Neuronal stem cell (in vitro differentiated cells): ENCODE measurements at regions not wholly inside any gene's neighbourhood (a gene's known extent, or its start where the extent isn't known, plus 50 kb on each side); places are given as distances from the start of the nearest gene placed in this dataset.

Experiments
- DNase-seq: peaks from one replicate; pipeline ENCODE4 v3.0.0-alpha.2; 2013; ENCODE audit warnings: low spot score
- H2AFZ ChIP-seq: one replicate; pipeline ENCODE4 v1.6.1; 2013; ENCODE audit warnings: mild to moderate bottlenecking, low read length, inconsistent platforms
- H2AK5ac ChIP-seq: 2 replicates; pipeline ENCODE4 v1.6.1; 2013; ENCODE audit warnings: low read depth, mild to moderate bottlenecking, inconsistent platforms, low read length, moderate library complexity, mixed read lengths
- H2BK120ac ChIP-seq: 2 replicates; pipeline ENCODE4 v1.6.1; 2013; ENCODE audit warnings: low read depth, mild to moderate bottlenecking, inconsistent platforms, low read length, moderate library complexity, mixed read lengths
- H2BK12ac ChIP-seq: one replicate; pipeline ENCODE4 v1.6.1; 2013; ENCODE audit warnings: low read length, inconsistent platforms
- H2BK15ac ChIP-seq: 2 replicates; pipeline ENCODE4 v1.6.1; 2013; ENCODE audit warnings: mild to moderate bottlenecking, low read length, inconsistent platforms, mixed read lengths
- H2BK5ac ChIP-seq: one replicate; pipeline ENCODE4 v1.6.1; 2013; ENCODE audit warnings: inconsistent platforms, mild to moderate bottlenecking, low read length, moderate library complexity
- H3K14ac ChIP-seq: one replicate; pipeline ENCODE4 v1.6.1; 2013; ENCODE audit warnings: low read length, inconsistent platforms
- H3K18ac ChIP-seq: 2 replicates; pipeline ENCODE4 v1.6.1; 2013; ENCODE audit warnings: low read length, inconsistent platforms
- H3K23ac ChIP-seq: 2 replicates; pipeline ENCODE4 v1.6.1; 2013; ENCODE audit warnings: low read depth, mild to moderate bottlenecking, mixed read lengths, low read length, inconsistent platforms; ENCODE audit not compliant: poor library complexity
- H3K27ac ChIP-seq: replicated peaks from 3 replicates; pipeline ENCODE4 v1.5.1; 2013; ENCODE audit warnings: low read length, inconsistent platforms
- H3K27me3 ChIP-seq, 3 experiments: 2 replicates each; pipeline ENCODE4 v1.6.1; 2013; ENCODE audit warnings: low read length in 3 of 3, mild to moderate bottlenecking in 2 of 3, inconsistent platforms in 1 of 3, low read depth in 1 of 3, mixed read lengths in 1 of 3, moderate library complexity in 1 of 3; ENCODE audit not compliant: control insufficient read depth in 3 of 3, insufficient read depth in 3 of 3
- H3K36me3 ChIP-seq, 2 donors: replicated peaks in 1 of 2; 2 replicates each; pipeline ENCODE4 v1.6.1; 2013; ENCODE audit warnings: low read length in 2 of 2; ENCODE audit not compliant: control insufficient read depth in 2 of 2, insufficient read depth in 2 of 2
- H3K4ac ChIP-seq: 2 replicates; pipeline ENCODE4 v1.6.1; 2013; ENCODE audit warnings: inconsistent platforms, mild to moderate bottlenecking, low read length, moderate library complexity
- H3K4me1 ChIP-seq, 2 donors: 1 replicate in 1 of 2; 2 replicates in 1 of 2; pipeline ENCODE4 v1.6.1; 2013; ENCODE audit warnings: low read length in 2 of 2, low read depth in 1 of 2; ENCODE audit not compliant: control insufficient read depth in 2 of 2, insufficient read depth in 1 of 2
- H3K4me2 ChIP-seq: one replicate; pipeline ENCODE4 v1.6.1; 2013; ENCODE audit warnings: mild to moderate bottlenecking, low read length, inconsistent platforms; ENCODE audit not compliant: insufficient read depth, poor library complexity, severe bottlenecking
- H3K4me3 ChIP-seq, 2 donors: 2 replicates each; pipeline ENCODE4 v1.5.1; 2013; ENCODE audit warnings: low read length in 2 of 2, mild to moderate bottlenecking in 2 of 2, inconsistent platforms in 1 of 2, moderate library complexity in 1 of 2
- H3K79me1 ChIP-seq: one replicate; pipeline ENCODE4 v1.6.1; 2013; ENCODE audit warnings: low read depth, mild to moderate bottlenecking, inconsistent platforms, low read length, moderate library complexity
- H3K9ac ChIP-seq: one replicate; pipeline ENCODE4 v1.6.1; 2013; ENCODE audit warnings: mild to moderate bottlenecking, low read depth, low read length, inconsistent platforms; ENCODE audit not compliant: poor library complexity
- H3K9me3 ChIP-seq, 2 donors: replicated peaks in 1 of 2; 2 replicates each; pipeline versions ENCODE3 to v1.6.1; 2013; ENCODE audit warnings: low read length in 2 of 2, mild to moderate bottlenecking in 2 of 2, inconsistent platforms in 1 of 2, low read depth in 1 of 2, mixed read lengths in 1 of 2, moderate library complexity in 1 of 2; ENCODE audit not compliant: control insufficient read depth in 2 of 2, insufficient read depth in 1 of 2
- H4K8ac ChIP-seq: one replicate; pipeline ENCODE4 v1.6.1; 2013; ENCODE audit warnings: low read depth, mild to moderate bottlenecking, inconsistent platforms, low read length, moderate library complexity
- H4K91ac ChIP-seq: one replicate; pipeline ENCODE4 v1.6.1; 2013; ENCODE audit warnings: low read length, low read depth, mild to moderate bottlenecking, inconsistent platforms; ENCODE audit not compliant: poor library complexity
- WGBS, 2 donors: extraction: QIAGEN DNeasy Blood & Tissue Kit; methylation state at CpG; one replicate each; pipeline ENCODE4 v1.1.7; 2013; ENCODE audit warnings: missing lambda C conversion rate in 2 of 2, mixed read lengths in 1 of 2; ENCODE audit not compliant: insufficient read length in 2 of 2, insufficient replicate concordance in 1 of 2; ENCODE audit errors: extremely low coverage in 2 of 2; 5-methylcytosine and 5-hydroxymethylcytosine counted together

DNA sequence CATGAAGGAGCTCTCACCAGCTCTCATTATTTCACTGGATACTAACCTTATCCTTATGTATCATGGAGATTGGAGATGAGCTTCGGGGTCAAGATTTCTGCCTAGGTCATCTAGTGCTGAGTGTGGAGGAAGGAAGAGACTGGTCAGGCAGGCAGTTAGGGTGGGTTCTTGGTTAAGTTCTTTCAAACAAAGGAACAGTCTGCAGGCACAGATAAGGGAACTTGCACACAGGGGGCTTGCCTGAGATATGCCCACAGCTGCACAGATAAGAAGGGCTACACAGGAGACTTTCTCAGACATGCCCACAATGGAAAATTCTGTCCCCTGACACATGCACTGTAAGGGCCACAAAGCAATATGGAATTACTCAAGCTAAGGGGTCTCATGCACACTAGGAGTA, 904.1 kb downstream of the NLGN4X start:
- Histone ChIP-seq H3K27ac (no peak overlapping the region), H3K14ac (no peak overlapping the region), H4K91ac (no peak overlapping the region), H3K79me1 (no peaks in the 10 kb centered on the region), H4K8ac (no peak overlapping the region), H3K4me2 (no peak overlapping the region), H2BK5ac (no peak overlapping the region), H2AFZ (no peak overlapping the region), H3K9me3 (no peaks in the 10 kb centered on the region), H3K4me1 (no peaks in the 10 kb centered on the region), H2AK5ac (no peak overlapping the region), H2BK15ac (no peak overlapping the region), H3K18ac (no peak overlapping the region), H3K4me3 (no peak overlapping the region), H2BK120ac (no peak overlapping the region), H3K27me3 (no peaks in the 10 kb centered on the region), H3K23ac (no peak overlapping the region), H3K9ac (no peak overlapping the region), H3K4ac (no peak overlapping the region), H3K36me3 (no peaks in the 10 kb centered on the region), H2BK12ac (no peak overlapping the region)
- WGBS, 2 donors = no CpG with 5 or more reads among the region's 1 CpG
- DNase-seq = no peak

DNA sequence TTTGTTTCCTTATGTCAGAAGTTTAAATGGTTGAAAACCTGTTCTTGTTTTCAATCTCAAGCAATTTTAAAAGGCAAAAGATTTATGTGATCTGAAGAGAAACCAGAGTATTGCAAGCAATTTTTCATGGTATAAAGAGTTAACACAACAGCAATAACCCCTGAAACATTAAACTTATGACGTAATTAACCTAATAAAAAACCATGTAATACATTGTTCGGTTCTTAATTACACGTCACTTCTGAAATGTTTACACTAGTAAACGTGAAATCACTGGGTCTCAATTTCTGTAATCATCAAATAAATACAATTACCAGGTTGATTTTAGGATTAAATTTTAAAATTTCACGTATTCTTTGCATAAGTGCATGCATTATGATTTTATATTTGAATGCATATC, 914.5 kb downstream of the NLGN4X start:
- Histone ChIP-seq H4K91ac (no peak overlapping the region), H3K9ac (no peak overlapping the region), H3K27me3 (no peaks in the 10 kb centered on the region), H3K4me3 (no peak overlapping the region), H4K8ac (no peak overlapping the region), H3K14ac (no peak overlapping the region), H2AFZ (no peak overlapping the region), H3K27ac (no peak overlapping the region), H2BK120ac (no peak overlapping the region), H2BK15ac (no peak overlapping the region), H3K4ac (no peak overlapping the region), H3K4me2 (no peak overlapping the region), H3K18ac (no peak overlapping the region), H3K9me3 (no peaks in the 10 kb centered on the region), H3K23ac (no peak overlapping the region), H3K79me1 (no peaks in the 10 kb centered on the region), H3K36me3 (no peaks in the 10 kb centered on the region), H3K4me1 (no peaks in the 10 kb centered on the region), H2BK12ac (no peak overlapping the region), H2AK5ac (no peak overlapping the region), H2BK5ac (no peak overlapping the region)
- no peak for DNase-seq
- no CpG with 5 or more reads among the region's 5 CpGs for WGBS, 2 donors

DNA sequence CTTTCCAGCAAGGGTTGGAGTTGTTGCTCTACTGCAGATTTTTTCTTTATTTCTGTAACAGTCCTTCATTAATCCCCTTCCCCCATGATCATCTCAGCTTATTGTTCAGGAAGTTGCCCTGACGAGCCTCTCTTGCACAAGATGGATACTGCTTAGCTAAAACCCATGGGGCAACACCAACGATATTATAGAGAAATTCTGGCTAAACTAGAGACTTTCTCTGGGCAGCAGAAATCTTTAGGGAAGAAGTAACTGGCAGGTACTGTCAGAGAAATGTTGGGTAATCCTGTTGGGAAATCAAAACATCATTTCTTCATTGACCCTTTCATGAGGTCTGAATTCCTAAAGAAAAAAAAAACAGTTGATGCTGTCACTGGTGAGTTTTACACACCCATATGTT, 921.3 kb downstream of the NLGN4X start:
- Histone ChIP-seq H3K4me3 (no peak overlapping the region), H2BK15ac (no peak overlapping the region), H3K9me3 (no peaks in the 10 kb centered on the region), H2BK12ac (no peak overlapping the region), H3K79me1 (no peaks in the 10 kb centered on the region), H3K36me3 (no peaks in the 10 kb centered on the region), H3K23ac (no peak overlapping the region), H4K91ac (no peak overlapping the region), H2AK5ac (no peak overlapping the region), H2BK5ac (no peak overlapping the region), H4K8ac (no peak overlapping the region), H2AFZ (no peak overlapping the region), H3K27ac (no peak overlapping the region), H3K4ac (no peak overlapping the region), H3K4me2 (no peak overlapping the region), H3K9ac (no peak overlapping the region), H3K27me3 (no peaks in the 10 kb centered on the region), H3K18ac (no peak overlapping the region), H2BK120ac (no peak overlapping the region), H3K4me1 (no peaks in the 10 kb centered on the region), H3K14ac (no peak overlapping the region)
- no peak for DNase-seq
- WGBS, 2 donors = no CpG with 5 or more reads among the region's 2 CpGs

DNA sequence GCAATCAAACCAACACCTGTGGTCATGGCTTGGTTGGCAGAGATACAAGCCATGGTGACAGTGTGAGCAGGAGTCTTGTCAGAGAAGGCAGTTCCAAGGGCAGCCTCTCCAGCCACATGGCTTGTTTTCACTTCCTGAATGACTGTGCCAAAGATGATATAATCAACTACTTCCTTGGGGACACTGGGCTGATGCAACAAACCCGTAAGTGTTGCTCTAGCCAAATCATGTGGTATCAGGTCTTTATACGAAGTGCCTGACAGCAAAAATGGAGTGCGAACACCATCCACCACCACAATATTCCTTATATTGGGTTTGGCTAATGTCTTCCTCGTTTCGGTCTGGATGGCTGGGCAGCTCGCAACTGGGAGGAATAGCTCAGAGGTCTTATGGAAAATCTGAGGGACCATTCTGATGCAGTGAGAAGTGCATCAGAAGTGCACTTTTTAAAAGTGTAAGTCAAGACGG, 922.0 kb downstream of the NLGN4X start:
- no peak for DNase-seq

More for the DNA sequence above, 922.0 kb downstream of the NLGN4X start:
- no peak overlapping the region for H3K4ac ChIP-seq
- no peak overlapping the region for H2BK120ac ChIP-seq
- no peaks in the 10 kb centered on the region for H3K4me1 ChIP-seq
- H3K36me3 ChIP-seq = no peaks in the 10 kb centered on the region
- no peak overlapping the region for H3K23ac ChIP-seq
- no peak overlapping the region for H2AK5ac ChIP-seq
- no peak overlapping the region for H3K9ac ChIP-seq
- no peak overlapping the region for H4K91ac ChIP-seq
- no peak overlapping the region for H3K4me2 ChIP-seq
- no peak overlapping the region for H2BK12ac ChIP-seq
- H3K18ac ChIP-seq = no peak overlapping the region
- H3K79me1 ChIP-seq = no peaks in the 10 kb centered on the region
- no peak overlapping the region for H2AFZ ChIP-seq
- no peaks in the 10 kb centered on the region for H3K27me3 ChIP-seq
- no CpG with 5 or more reads among the region's 7 CpGs for WGBS, 2 donors
- H3K27ac ChIP-seq = no peak overlapping the region
- H2BK15ac ChIP-seq = no peak overlapping the region
- H3K9me3 ChIP-seq = no peaks in the 10 kb centered on the region
- no peak overlapping the region for H3K14ac ChIP-seq
- no peak overlapping the region for H3K4me3 ChIP-seq
- H2BK5ac ChIP-seq = no peak overlapping the region
- no peak overlapping the region for H4K8ac ChIP-seq
